ENCODE measurements at regions not wholly inside any gene's neighbourhood (a gene's known extent, or its start where the extent isn't known, plus 50 kb on each side); places are given as distances from the start of the nearest gene placed in this dataset.

DNA sequence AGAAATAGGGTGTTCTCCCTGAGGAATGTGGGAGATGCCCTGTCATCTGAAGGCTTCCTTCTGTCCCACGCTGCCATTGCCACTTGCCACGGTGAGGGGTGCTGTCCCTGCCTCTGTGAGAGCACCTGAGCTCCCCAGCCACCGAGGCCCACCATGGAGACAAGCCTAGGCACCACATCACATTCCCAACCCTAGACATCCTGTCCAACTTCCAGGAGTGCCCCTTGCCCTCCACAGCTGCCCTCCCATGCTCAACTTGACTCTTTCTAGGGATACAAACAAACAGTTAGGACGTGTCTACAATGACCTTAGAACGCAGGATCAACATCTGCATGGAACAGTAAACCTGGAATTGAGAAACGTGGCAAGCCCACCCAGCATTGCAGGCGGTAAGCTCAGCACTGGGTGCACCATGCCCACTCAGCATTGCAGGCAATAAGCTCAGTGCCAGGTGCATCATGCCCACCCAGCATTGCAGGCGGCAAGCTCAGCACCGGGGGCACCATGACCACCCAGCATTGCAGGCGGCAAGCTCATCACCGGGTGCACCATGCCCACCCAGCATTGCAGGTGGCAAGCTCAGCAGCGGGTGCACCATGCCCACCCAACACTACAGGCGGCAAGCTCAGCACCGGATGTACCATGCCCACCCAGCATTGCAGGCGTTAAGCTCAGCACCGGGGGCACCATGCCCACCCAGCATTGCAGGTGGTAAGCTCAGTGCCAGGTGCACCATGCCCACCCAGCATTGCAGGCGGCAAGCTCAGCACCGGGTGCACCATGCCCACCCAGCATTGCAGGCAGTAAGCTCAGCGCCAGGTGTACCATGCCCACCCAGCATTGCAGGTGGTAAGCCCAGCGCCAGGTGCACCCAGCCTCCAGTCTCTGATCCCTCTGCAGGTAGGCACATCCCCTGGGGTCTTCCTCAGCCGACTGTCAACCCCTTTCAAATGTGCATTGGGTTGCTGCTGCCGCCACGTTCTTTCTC is 1463.9 kb downstream of the TBC1D22A start:
- H3K27ac ChIP-seq (ENCODE audit: low read length), result no peak overlapping the region
- no peaks in the 10 kb centered on the region for H3K4me1 ChIP-seq (ENCODE audit: low read length)
- no peaks in the 10 kb centered on the region for H3K9me3 ChIP-seq (ENCODE audit: low read length)
- DNase-seq, result no peak
- H3K79me2 ChIP-seq (ENCODE audit: low read length), result no peaks in the 10 kb centered on the region
- no peak overlapping the region for H2AFZ ChIP-seq (ENCODE audit: low read length)
- H4K20me1 ChIP-seq (ENCODE audit: insufficient read depth, low read depth, low read length), result no peaks in the 10 kb centered on the region
- no peak overlapping the region for H3K4me3 ChIP-seq (ENCODE audit: low read length)
- H3K27me3 ChIP-seq (ENCODE audit: low read length), result no peaks in the 10 kb centered on the region
- no peak overlapping the region for H3K4me2 ChIP-seq (ENCODE audit: low read depth, low read length, poor library complexity, severe bottlenecking)
- H3K36me3 ChIP-seq (ENCODE audit: insufficient read depth, low read length), result no peaks in the 10 kb centered on the region
- H3K9me2 ChIP-seq (replicated peaks; ENCODE audit: insufficient read depth, low read length), result no peaks in the 10 kb centered on the region
- no peak overlapping the region for H3K9ac ChIP-seq (ENCODE audit: low read length)

DNA sequence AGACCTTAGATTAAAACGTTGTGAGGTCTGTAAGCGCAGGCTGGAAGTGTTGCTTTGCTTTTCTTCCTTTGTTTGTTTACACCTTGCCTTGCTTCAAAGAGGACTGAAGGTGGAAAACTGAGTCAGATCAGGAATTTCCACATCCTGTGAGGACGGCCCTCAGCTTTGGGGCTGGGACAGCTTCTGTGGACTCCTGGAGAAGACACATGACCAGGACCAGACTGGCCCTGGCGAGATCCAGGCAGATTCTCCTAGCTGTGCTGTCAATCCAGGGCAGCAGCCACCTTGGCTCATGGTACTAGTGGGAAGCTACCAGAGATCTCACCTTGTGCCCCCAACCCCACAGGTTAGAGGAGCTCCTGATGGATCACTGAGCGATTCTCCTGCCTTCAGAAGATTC is 1461.9 kb downstream of the TBC1D22A start:
- no peaks in the 10 kb centered on the region for H3K9me3 ChIP-seq (ENCODE audit: low read length)
- no peak overlapping the region for H3K27ac ChIP-seq (ENCODE audit: low read length)
- no peaks in the 10 kb centered on the region for H3K27me3 ChIP-seq (ENCODE audit: low read length)
- H3K4me2 ChIP-seq (ENCODE audit: low read depth, low read length, poor library complexity, severe bottlenecking), result no peak overlapping the region
- no peak overlapping the region for H3K4me3 ChIP-seq (ENCODE audit: low read length)
- H3K9me2 ChIP-seq (replicated peaks; ENCODE audit: insufficient read depth, low read length), result no peaks in the 10 kb centered on the region
- no peaks in the 10 kb centered on the region for H4K20me1 ChIP-seq (ENCODE audit: insufficient read depth, low read depth, low read length)
- H3K36me3 ChIP-seq (ENCODE audit: insufficient read depth, low read length), result no peaks in the 10 kb centered on the region
- H3K4me1 ChIP-seq (ENCODE audit: low read length), result no peaks in the 10 kb centered on the region
- DNase-seq, result no peak
- H3K9ac ChIP-seq (ENCODE audit: low read length), result no peak overlapping the region
- H3K79me2 ChIP-seq (ENCODE audit: low read length), result no peaks in the 10 kb centered on the region
- H2AFZ ChIP-seq (ENCODE audit: low read length), result no peak overlapping the region

DNA sequence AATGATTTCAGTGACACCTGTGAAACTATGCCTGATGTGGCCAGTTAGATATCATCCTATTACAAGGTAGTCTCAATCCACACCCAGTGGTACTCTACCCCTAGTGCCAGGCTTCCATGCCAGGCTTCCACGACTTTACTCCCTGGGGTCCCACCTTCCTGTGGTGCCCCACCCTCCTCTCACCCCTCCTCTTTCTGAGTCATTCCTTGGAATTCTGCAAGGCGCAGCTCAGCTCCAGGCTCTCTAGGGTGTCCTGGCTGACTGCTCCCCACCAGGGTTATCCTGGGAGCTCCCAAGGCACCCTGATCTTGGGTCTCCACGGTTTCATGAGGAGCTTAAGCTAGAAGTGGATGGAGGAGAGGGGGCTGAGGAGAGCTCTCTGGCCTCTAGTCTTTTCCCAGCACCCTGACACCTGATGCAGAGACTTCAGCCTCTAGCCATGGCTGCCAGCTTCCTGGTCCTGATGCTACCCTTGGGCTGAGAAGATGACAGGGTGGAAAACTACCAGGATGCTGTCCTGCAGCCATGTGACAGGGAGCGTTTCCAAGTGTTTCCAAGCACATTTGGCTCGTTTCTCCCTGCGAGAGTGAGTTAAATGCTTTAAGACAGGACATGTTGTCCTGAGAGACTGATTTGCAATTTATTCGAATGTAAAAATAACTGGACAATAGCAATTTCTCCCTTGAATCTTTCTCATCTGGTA is 1461.2 kb downstream of the TBC1D22A start:
- Histone ChIP-seq H3K9me3 (ENCODE audit: low read length) (no peaks in the 10 kb centered on the region), H2AFZ (ENCODE audit: low read length) (no peak overlapping the region), H3K27ac (ENCODE audit: low read length) (no peak overlapping the region), H3K9ac (ENCODE audit: low read length) (no peak overlapping the region), H4K20me1 (ENCODE audit: insufficient read depth, low read depth, low read length) (no peaks in the 10 kb centered on the region), H3K9me2 (replicated peaks; ENCODE audit: insufficient read depth, low read length) (no peaks in the 10 kb centered on the region), H3K79me2 (ENCODE audit: low read length) (no peaks in the 10 kb centered on the region), H3K27me3 (ENCODE audit: low read length) (no peaks in the 10 kb centered on the region), H3K36me3 (ENCODE audit: insufficient read depth, low read length) (no peaks in the 10 kb centered on the region), H3K4me2 (ENCODE audit: low read depth, low read length, poor library complexity, severe bottlenecking) (no peak overlapping the region), H3K4me1 (ENCODE audit: low read length) (no peaks in the 10 kb centered on the region), H3K4me3 (ENCODE audit: low read length) (no peak overlapping the region)
- no peak for DNase-seq

DNA sequence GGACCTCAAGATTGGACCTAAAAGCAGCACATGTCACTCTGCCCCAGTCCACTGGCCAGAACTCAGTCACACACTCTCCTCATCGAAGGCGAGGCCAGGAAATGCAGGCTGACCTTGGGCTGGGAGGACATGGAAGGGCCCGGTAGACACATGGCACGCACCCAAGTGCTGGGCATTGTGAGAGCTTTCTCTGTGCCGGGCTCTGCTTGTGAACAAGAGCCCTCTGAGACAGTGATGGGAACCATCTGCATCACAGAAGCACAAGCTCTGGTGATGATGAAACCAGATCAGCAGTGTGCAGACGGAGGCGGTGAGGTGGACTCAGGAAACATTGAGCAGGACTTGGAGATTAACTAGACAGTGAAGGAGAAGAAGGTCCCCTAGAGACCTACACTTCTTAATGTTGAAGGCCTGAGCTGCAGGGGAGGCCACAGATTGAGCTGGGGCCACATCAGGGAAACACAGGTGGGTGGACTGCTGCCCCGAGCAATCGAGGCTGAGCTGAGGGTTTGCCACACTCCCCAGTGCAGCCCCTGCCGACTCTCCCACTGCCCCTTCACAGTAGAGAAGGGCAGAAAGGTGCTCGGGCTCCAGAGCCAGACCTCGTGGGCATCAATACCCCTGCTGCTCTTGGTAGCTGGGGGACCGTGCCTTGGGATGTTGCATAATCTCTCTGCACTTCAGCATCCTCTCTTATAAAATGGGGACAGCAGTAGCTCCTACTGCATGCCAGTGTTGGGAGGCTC is 1460.5 kb downstream of the TBC1D22A start:
- Histone ChIP-seq H3K27me3 (ENCODE audit: low read length) (no peaks in the 10 kb centered on the region), H3K4me1 (ENCODE audit: low read length) (no peaks in the 10 kb centered on the region), H2AFZ (ENCODE audit: low read length) (no peak overlapping the region), H3K9me2 (replicated peaks; ENCODE audit: insufficient read depth, low read length) (no peaks in the 10 kb centered on the region), H4K20me1 (ENCODE audit: insufficient read depth, low read depth, low read length) (no peaks in the 10 kb centered on the region), H3K9me3 (ENCODE audit: low read length) (no peaks in the 10 kb centered on the region), H3K4me3 (ENCODE audit: low read length) (no peak overlapping the region), H3K9ac (ENCODE audit: low read length) (no peak overlapping the region), H3K36me3 (ENCODE audit: insufficient read depth, low read length) (no peaks in the 10 kb centered on the region), H3K79me2 (ENCODE audit: low read length) (no peaks in the 10 kb centered on the region), H3K4me2 (ENCODE audit: low read depth, low read length, poor library complexity, severe bottlenecking) (no peak overlapping the region), H3K27ac (ENCODE audit: low read length) (no peak overlapping the region)
- DNase-seq, result no peak

DNA sequence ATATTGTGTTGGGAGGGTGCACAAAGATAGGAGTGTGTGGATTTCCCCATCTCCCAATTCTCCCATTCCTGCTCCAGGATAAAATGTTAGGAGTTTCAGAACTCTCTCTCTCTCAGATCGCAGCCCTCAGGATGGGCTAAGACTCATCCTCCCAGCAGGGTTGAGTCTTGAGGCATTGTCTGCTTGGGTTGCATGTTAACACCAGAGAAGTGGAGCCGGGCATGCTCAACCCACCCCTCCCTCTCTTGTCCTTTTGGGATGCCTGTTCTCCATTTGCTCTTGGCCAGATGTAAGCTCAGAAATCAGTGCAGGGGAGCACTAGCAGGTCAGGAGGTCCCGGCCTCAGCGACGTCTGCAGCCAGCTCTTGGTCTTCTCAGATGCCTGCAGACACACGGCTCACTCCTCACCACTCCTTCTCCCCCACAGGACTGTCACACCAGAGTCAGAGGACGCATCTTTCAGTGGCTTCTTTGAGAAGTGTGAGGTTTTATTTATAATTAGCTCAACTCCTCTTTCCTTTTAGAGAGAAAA is 1456.5 kb downstream of the TBC1D22A start:
- Histone ChIP-seq H3K27ac (ENCODE audit: low read length) (no peak overlapping the region), H3K4me3 (ENCODE audit: low read length) (no peak overlapping the region), H3K4me1 (ENCODE audit: low read length) (no peaks in the 10 kb centered on the region), H3K79me2 (ENCODE audit: low read length) (no peaks in the 10 kb centered on the region), H3K9me2 (replicated peaks; ENCODE audit: insufficient read depth, low read length) (no peaks in the 10 kb centered on the region), H3K27me3 (ENCODE audit: low read length) (no peaks in the 10 kb centered on the region; the same call in 1 of the 2 replicates), H2AFZ (ENCODE audit: low read length) (no peak overlapping the region), H3K36me3 (ENCODE audit: insufficient read depth, low read length) (no peaks in the 10 kb centered on the region), H3K4me2 (ENCODE audit: low read depth, low read length, poor library complexity, severe bottlenecking) (no peak overlapping the region), H3K9ac (ENCODE audit: low read length) (no peak overlapping the region), H3K9me3 (ENCODE audit: low read length) (no peaks in the 10 kb centered on the region), H4K20me1 (ENCODE audit: insufficient read depth, low read depth, low read length) (no peaks in the 10 kb centered on the region)
- no peak for DNase-seq

DNA sequence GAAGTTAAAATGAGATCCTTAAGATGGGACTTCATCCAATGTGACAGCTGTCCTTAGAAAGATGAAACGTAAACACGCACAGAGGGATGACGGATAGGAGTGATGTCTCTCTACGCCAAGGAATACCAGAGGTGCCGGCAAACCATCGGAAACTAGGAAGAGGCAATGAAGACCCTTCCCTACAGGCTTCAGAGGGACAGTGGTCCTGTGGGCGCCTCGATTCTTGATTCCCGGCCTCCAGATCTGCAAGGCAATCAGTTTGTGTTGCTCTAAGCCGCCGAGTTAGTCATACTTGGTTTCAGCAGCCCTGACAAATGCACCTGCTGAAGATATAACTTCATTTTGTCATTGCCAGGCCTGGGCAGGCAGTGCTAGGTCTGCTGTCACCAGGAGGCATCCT is 1455.1 kb downstream of the TBC1D22A start:
- Histone ChIP-seq H3K9ac (ENCODE audit: low read length) (no peak overlapping the region), H3K9me2 (replicated peaks; ENCODE audit: insufficient read depth, low read length) (0 out of 2 replicates have a peak, but pooled peaks cover 3% of the 10 kb centered on the region), H3K27me3 (ENCODE audit: low read length) (no peaks in the 10 kb centered on the region; the same call in 1 of the 2 replicates), H3K27ac (ENCODE audit: low read length) (no peak overlapping the region), H3K4me1 (ENCODE audit: low read length) (no peaks in the 10 kb centered on the region), H3K4me2 (ENCODE audit: low read depth, low read length, poor library complexity, severe bottlenecking) (no peak overlapping the region), H3K79me2 (ENCODE audit: low read length) (no peaks in the 10 kb centered on the region), H3K36me3 (ENCODE audit: insufficient read depth, low read length) (no peaks in the 10 kb centered on the region), H2AFZ (ENCODE audit: low read length) (no peak overlapping the region), H3K9me3 (ENCODE audit: low read length) (no peaks in the 10 kb centered on the region), H3K4me3 (ENCODE audit: low read length) (no peak overlapping the region), H4K20me1 (ENCODE audit: insufficient read depth, low read depth, low read length) (no peaks in the 10 kb centered on the region)
- DNase-seq, result no peak

DNA sequence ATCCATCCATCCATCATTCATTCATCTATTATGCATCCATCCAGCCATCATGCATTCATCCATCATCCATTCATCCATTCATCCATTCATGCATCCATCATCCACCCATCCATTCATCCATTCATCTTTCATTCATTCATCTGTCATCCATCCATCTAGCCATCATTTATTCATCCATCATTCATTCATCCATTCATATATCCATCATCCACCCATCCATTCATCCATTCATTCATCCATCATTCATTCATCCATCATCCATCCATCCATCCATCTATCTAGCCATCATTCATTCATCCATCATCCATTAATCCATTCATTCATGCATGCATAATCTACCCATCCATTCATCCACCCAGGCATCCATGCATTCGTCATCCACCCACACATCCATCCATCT is 1450.3 kb downstream of the TBC1D22A start:
- peaks cover 3% of the 10 kb centered on the region; the same call in 1 of the 2 replicates for H3K4me1 ChIP-seq (ENCODE audit: low read length)
- no peak for DNase-seq
- no peaks in the 10 kb centered on the region for H4K20me1 ChIP-seq (ENCODE audit: insufficient read depth, low read depth, low read length)
- no peaks in the 10 kb centered on the region; the same call in 1 of the 2 replicates for H3K27me3 ChIP-seq (ENCODE audit: low read length)
- H3K27ac ChIP-seq (ENCODE audit: low read length), result no peak overlapping the region
- no peaks in the 10 kb centered on the region for H3K9me3 ChIP-seq (ENCODE audit: low read length)
- no peaks in the 10 kb centered on the region for H3K36me3 ChIP-seq (ENCODE audit: insufficient read depth, low read length)
- no peak overlapping the region for H3K4me2 ChIP-seq (ENCODE audit: low read depth, low read length, poor library complexity, severe bottlenecking)
- H3K79me2 ChIP-seq (ENCODE audit: low read length), result no peaks in the 10 kb centered on the region
- no peak overlapping the region for H3K4me3 ChIP-seq (ENCODE audit: low read length)
- H3K9ac ChIP-seq (ENCODE audit: low read length), result no peak overlapping the region
- 0 out of 2 replicates have a peak, but pooled peaks cover 3% of the 10 kb centered on the region for H3K9me2 ChIP-seq (replicated peaks; ENCODE audit: insufficient read depth, low read length)
- no peak overlapping the region for H2AFZ ChIP-seq (ENCODE audit: low read length)

All from Karpas-422 (cell line).